Activated naive CD4-positive, alpha-beta T cell treated with anti-CD3 and anti-CD28 coated beads, Interleukin-2, amount 50 U/mL, for 16 hours (primary cell): ENCODE measurements at regions not wholly inside any gene's neighbourhood (a gene's known extent, or its start where the extent isn't known, plus 50 kb on each side); places are given as distances from the start of the nearest gene placed in this dataset.
"Not testable (repeated sequence)": the region's sequence is repeated elsewhere in the genome, so short reads cannot be mapped to it uniquely, and the experiment has no call there.

ENCODE experiments used
- DNase-seq: peaks from one replicate; pipeline ENCODE4 v3.0.0-alpha.2; 2020

GRCh38 chrX:13220916-13221315 is 98.9 kb downstream of the ATXN3L start:
- DNase-seq, result no peak

DNA sequence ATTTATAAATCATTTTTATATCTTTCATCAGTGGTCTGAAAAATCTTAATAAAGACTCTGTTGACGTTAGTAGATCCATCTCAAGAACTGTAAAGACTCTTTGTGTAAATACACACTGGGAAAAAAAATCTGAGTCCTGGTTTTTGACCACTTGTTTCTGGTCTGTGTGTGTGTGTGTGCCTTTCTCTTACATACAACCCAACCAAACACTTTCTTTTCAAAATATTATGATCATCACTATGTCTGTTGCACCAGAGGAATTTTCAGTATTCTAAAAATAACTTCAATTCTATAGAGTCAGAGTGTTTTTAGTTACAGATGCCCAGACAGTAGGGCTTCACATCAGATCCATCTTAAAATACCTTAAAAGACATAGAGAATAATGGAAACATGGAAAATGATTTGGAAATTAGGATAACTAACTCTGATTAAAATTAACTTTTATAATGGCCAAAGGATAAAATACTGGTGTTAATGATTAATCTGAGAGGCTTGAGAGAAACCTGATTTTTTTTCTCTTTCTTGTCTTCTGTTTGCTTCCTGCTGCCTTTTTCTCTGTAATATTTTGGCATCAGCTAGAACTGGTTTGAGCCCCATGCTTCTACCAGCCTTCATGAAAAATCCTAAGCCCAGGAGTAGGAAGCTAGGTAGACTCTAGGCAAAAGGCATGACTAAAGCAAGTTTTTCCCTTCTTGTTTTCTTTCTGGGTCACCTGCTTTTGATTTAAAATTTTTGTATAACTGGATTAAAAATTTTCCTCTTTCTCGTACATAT is 99.7 kb downstream of the ATXN3L start:
- DNase-seq, result no peak

GRCh38 chrX:13218758-13219157 is 101.1 kb downstream of the ATXN3L start:
- no peak for DNase-seq

GRCh38 chrX:13216139-13216538 is 103.7 kb downstream of the ATXN3L start:
- no peak for DNase-seq

DNA sequence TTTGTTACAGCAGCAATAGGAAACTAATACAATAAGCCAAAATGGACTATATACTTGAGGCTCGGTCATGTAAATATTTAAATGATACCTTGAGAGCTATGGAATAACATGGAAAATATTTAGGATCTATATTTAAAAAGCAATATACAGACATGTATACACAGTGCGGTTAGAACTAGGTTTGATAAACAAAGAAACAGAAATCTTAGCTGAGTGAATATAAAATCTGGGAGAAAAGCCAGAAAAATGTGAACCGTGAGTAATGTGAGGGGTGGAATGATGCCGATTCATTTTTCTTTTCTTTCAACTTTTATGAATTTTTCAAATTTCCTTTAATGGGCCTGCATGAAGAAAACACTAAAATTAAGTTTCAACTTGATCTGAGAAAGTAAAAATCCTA is 104.1 kb downstream of the ATXN3L start:
- DNase-seq, result no peak

DNA sequence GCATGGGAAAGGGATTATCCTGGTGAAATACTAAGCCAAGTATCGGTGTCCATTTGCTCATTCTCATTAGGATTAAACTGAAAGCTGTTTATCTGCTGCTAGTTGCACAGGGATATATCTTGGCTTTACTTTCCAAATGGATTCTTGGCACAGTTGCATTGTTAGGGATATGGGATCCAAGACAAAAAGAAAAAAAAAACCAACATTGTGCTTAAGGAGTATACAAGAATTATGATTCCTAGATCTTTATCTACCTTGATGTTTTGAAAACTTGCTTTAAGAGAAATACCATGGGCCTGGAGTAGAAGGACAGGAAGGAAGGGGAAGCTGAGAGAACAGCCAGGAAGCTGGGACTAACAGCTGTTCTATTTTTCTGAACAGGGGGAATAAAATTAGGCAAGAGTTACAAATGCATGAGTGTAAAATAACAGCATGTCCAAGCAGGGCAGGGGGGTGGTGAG is 107.6 kb downstream of the ATXN3L start:
- no peak for DNase-seq

DNA sequence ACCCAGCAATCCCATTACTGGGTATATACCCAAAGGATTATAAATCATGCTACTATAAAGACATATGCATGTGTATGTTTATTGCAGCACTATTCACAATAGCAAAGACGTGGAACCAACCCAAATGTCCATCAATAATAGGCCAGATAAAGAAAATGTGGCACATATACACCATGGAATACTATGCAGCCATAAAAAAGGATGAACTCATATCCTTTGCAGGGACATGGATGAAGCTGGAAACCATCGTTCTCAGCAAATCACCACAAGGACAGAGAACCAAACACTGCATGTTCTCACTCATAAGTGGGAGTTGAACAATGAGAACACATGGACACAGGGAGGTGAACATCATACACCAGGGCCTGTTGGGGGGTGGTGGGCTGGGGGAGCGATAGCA is 109.7 kb downstream of the ATXN3L start:
- not testable (repeated sequence) for DNase-seq

- not testable (repeated sequence) for DNase-seq
These were observed 110.1 kb downstream of the ATXN3L start for GRCh38 chrX:13209704-13210103.

- no peak for DNase-seq
These were observed 111.4 kb downstream of the ATXN3L start for GRCh38 chrX:13208281-13208935.

DNA sequence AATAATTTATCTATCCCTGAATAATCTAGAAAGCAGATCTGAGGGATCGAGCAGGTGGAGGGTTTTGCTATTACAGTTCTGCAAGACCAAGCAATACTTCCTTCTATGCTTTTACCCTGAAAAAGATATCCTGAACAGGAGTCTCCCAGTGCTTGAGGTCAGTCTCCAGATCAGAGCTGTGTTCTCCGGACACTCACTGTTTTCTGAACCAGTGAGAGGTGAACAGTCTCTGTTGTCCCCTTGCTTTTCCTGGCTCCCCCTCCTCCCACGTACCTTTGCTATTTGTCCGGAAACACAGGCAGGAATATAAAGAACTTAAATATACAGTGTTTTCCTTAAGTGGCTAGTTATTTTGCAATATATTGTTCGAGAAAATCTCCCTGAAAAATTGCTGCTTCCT is 116.6 kb downstream of the ATXN3L start:
- no peak for DNase-seq

DNA sequence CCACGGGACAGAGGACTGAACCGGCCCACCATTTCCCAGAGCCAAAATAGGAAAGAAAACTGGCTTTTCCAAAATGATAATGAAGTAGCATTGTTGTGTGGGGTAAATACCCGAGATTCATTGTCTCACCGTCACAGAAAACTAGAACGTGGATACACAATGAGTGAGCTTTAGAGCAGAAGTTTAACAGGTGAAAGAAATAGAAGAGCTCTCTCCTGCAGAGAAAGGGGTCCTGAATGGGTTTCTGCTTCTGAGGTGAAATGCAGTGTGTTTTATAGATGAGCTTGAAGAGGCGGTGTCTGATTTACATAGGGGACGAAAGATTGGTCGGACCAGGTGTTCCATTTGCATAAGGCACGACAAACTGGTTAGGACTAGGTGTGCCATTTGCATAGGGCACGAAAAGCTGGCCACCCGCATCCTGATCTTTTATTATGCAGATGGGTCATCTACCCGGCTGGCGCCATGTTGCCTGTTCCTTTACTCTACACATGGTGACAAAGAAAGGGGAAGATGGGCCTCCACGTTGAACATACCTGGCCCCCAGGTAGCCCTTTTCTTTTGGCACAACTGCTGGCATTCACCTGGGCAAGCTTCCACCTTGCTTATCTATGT is 118.1 kb downstream of the ATXN3L start:
- DNase-seq, result no peak

- no peak for DNase-seq
These were observed 119.5 kb downstream of the ATXN3L start for GRCh38 chrX:13200398-13200797.

DNA sequence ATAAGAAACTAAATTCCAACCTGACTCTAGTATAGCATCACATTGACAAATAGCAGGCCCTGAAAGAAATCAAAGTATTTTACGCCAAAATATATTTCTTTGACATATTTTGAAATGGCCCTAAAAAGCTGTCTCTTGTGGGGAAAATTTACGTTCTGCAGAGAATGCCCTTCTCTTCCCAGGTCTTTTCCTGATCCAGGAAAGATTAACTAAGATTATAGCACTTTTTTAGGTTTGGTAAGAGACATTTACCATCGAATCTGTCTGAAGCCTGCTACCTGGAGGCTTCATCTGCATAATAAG is 121.1 kb downstream of the ATXN3L start:
- DNase-seq, result no peak

GRCh38 chrX:13198056-13198761 is 121.6 kb downstream of the ATXN3L start:
- no peak for DNase-seq

- DNase-seq, result no peak
These were observed 123.1 kb downstream of the ATXN3L start for GRCh38 chrX:13196782-13197181.

- no peak for DNase-seq
These were observed 124.5 kb downstream of the ATXN3L start for GRCh38 chrX:13195340-13195739.

DNA sequence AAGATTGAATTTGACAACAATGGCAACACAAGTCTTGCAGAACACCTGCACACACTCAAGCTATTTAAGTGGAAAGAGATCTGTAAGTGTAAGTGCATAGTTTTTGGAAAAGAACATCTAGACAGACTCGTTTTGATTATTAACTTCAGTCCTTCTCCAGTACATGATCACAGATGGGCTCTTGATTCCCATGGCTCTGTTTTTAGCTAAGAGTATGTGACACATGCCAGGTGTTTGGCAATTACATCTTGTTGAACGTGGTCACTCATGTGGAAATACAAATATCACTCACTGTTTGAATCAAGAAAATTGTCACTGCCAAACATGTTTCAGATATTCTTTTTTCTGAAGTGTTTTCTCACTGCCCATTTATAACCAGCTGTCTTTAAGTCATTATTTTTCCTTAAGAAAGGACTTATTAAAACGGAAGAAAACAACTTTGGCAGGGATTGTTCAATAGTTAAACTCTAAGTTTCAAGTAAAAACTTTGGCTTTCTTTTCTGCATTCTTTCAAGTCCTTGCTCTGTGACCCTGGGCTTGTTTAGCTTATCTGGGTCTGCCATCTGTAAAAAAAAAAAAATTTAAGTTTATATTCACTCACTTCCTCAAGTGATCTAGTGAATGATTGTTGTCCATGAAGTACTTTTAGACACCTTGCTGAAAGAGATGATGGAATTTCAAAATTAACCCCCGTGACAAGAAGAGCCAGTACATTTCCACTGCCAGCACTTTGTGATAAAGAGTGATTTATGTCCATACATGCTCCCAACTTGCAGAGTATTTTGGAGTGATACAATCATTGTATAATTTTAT is 125.4 kb downstream of the ATXN3L start:
- no peak for DNase-seq

DNA sequence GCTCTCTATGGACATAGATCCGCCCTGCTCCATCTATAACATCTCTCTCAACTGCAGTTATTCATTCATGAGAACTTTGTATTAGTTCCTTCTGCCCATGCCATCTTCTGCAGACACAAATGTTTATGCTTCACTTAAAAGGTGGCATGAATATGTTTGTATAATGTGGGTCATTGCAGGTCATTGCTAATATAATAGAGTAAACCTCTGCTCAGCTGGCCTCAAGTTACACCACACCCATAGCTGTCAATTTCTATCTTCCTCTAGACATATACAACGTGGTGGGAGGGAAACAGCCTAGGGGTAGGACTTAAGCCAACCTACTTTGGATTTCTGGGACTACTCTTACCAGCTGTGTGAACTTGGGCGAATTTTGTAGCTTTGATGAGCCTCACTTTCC is 129.8 kb downstream of the ATXN3L start:
- DNase-seq, result no peak

DNA sequence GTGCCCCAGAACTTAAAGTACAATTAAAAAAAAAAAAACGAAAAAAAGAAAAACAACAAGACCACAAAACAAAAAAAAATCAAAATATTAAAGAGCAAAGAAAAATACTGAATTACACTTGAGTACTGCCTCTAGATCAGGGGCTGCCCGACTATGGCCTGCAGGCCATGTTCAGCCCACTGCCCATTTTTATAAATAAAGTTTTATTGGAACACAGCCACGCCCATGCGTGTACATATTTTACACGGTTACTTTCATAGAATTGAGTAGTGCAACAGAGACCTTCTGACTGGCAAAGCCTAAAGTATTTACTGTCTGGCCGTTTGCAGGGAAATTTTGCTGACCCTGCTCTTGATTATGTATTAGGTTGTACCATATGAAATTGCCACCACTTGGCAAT is 130.5 kb downstream of the ATXN3L start:
- DNase-seq, result no peak

- no peak for DNase-seq
These were observed 131.0 kb downstream of the ATXN3L start for GRCh38 chrX:13188731-13189309.

GRCh38 chrX:13186643-13187042 is 133.2 kb downstream of the ATXN3L start:
- not testable (repeated sequence) for DNase-seq

DNA sequence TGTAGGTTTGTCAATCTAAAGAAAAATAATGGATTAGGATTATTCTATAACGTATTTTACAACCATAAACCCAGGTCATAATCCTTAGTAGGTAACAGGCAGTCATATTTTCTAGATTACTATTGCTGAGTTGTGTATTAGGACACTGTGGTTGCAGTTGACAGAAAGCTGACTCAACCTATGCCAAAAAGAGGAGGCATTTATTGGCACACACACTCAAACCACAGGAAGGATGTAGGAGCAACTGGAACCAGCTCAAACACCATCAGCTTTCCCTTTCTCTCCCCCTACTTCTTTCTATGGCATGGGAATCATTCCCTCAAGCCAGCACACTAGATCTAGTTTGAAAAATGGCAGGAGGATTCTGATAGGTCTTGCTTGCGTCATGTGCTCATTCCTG is 136.4 kb upstream of the FAM9C start:
- DNase-seq, result no peak
